HCT116 (cell line): ENCODE measurements at regions not wholly inside any gene's neighbourhood (a gene's known extent, or its start where the extent isn't known, plus 50 kb on each side); places are given as distances from the start of the nearest gene placed in this dataset.

Experiments
- ATAC-seq: fragments of 200-7000 bp; cut with Tn5 transposase; 2 replicates; pipeline ENCODE4 v1.9.1; 2020; ENCODE audit warnings: mild to moderate bottlenecking, moderate library complexity
- BruUV-seq: library from RNA; stranded (reverse); fragments of 400-500 nt; replicated peaks from 2 replicates; lab custom pipeline; 2021; lab: Mats Ljungman, UMichigan
- CTCF ChIA-PET: fragments of 300-600 bp; sonication (Branson Sonifier 250); formaldehyde crosslinking; loops from one replicate; lab custom pipeline; 2021; ENCODE audit warnings: antibody characterized with exemption; lab: Charles Lee
- POLR2A ChIA-PET: fragments of 300-600, 350-600 bp; sonication (Branson Sonifier 250); formaldehyde crosslinking; loops from one replicate; lab custom pipeline; 2021; ENCODE audit warnings: antibody characterized with exemption; lab: Charles Lee
- RAD21 ChIA-PET, 2 experiments: fragments of 300-600 bp; sonication (Branson Sonifier 250); formaldehyde crosslinking; loops; one replicate each; lab custom pipeline; 2023; ENCODE audit warnings: low total read pairs in 2 of 2; ENCODE audit not compliant: uncharacterized antibody in 2 of 2, unreplicated experiment in 2 of 2, low non-redundant PET in 1 of 2; lab: Charles Lee
- DNase-seq: peaks from one replicate; pipeline ENCODE4 v3.0.0-alpha.2; 2010; ENCODE audit warnings: low read depth, low spot score
- H2AFZ ChIP-seq: fragments of 200-600 bp; shearing (Covaris generic), sonication (generic); 2 replicates; pipeline ENCODE4 v1.6.1; 2017; ENCODE audit warnings: low read depth, mixed run types, mixed read lengths, antibody characterized with exemption, low read length; ENCODE audit not compliant: poor library complexity, severe bottlenecking
- H3K27ac ChIP-seq: 2 replicates; pipeline ENCODE4 v1.5.1; 2012; ENCODE audit warnings: low read depth, low read length
- H3K27me3 ChIP-seq: fragments of 200-600 bp; sonication (generic); 2 replicates; pipeline ENCODE4 v1.6.1; 2016; ENCODE audit warnings: mixed run types, low read length, mixed read lengths; ENCODE audit not compliant: insufficient read depth
- H3K36me3 ChIP-seq, 2 experiments: fragments of 200-500 bp in 1 of 2; fragments of 200-600 bp in 1 of 2; sonication (Bioruptor generic) in 1 of 2; sonication (generic) in 1 of 2; 2 replicates each; pipeline versions ENCODE4 v1.5.1 to v1.6.1; 2014 to 2016; ENCODE audit warnings: low read length in 2 of 2, inconsistent platforms in 1 of 2, mixed read lengths in 1 of 2, mixed run types in 1 of 2; ENCODE audit not compliant: insufficient read depth in 2 of 2, control insufficient read depth in 1 of 2
- H3K4me1 ChIP-seq, 2 experiments: fragments of 200-600 bp in 1 of 2; sonication (generic) in 1 of 2; 2 replicates each; pipeline versions ENCODE4 v1.5.1 to v1.6.1; 2012 to 2017; ENCODE audit warnings: low read length in 2 of 2, inconsistent platforms in 1 of 2, mild to moderate bottlenecking in 1 of 2, mixed read lengths in 1 of 2, mixed run types in 1 of 2, moderate library complexity in 1 of 2; ENCODE audit not compliant: insufficient read depth in 2 of 2, control insufficient read depth in 1 of 2
- H3K4me2 ChIP-seq: fragments of 200-600 bp; sonication (generic); 2 replicates; pipeline ENCODE4 v1.6.1; 2017; ENCODE audit warnings: mixed run types, low read length, mixed read lengths
- H3K4me3 ChIP-seq, 2 experiments: fragments of 200-600 bp in 1 of 2; sonication (generic) in 1 of 2; replicated peaks in 1 of 2; 2 replicates each; pipeline ENCODE4 v1.5.1; 2011 to 2016; ENCODE audit warnings: low read length in 2 of 2, control low read depth in 1 of 2, low read depth in 1 of 2, mild to moderate bottlenecking in 1 of 2, mixed read lengths in 1 of 2, mixed run types in 1 of 2
- H3K79me2 ChIP-seq: fragments of 200-600 bp; sonication (generic); 2 replicates; pipeline ENCODE4 v1.6.1; 2017; ENCODE audit warnings: mild to moderate bottlenecking, mixed run types, low read length, moderate library complexity, mixed read lengths; ENCODE audit not compliant: insufficient read depth
- H3K9ac ChIP-seq: fragments of 200-600 bp; sonication (generic); 2 replicates; pipeline ENCODE4 v1.6.1; 2016; ENCODE audit warnings: low read length, mixed read lengths
- H3K9me2 ChIP-seq: fragments of 200-600 bp; sonication (generic), shearing (Covaris generic); 2 replicates; pipeline ENCODE4 v1.6.1; 2017; ENCODE audit warnings: mixed run types, mild to moderate bottlenecking, moderate library complexity; ENCODE audit not compliant: insufficient read depth
- H3K9me3 ChIP-seq, 2 experiments: fragments of 200-500 bp in 1 of 2; fragments of 200-600 bp in 1 of 2; sonication (Bioruptor generic) in 1 of 2; sonication (generic) in 1 of 2; 2 replicates each; pipeline ENCODE4 v1.6.1; 2014 to 2017; ENCODE audit warnings: low read length in 2 of 2, mixed read lengths in 2 of 2, inconsistent platforms in 1 of 2, low read depth in 1 of 2, mild to moderate bottlenecking in 1 of 2, mixed run types in 1 of 2, moderate library complexity in 1 of 2; ENCODE audit not compliant: control insufficient read depth in 1 of 2, insufficient read depth in 1 of 2
- H4K20me1 ChIP-seq: fragments of 200-600 bp; sonication (generic), shearing (Covaris generic); 2 replicates; pipeline ENCODE4 v1.6.1; 2017; ENCODE audit warnings: mixed run types, mild to moderate bottlenecking, moderate library complexity; ENCODE audit not compliant: insufficient read depth
- ATF3 ChIP-seq: IDR thresholded peaks from 2 replicates; pipeline ENCODE4 v1.6.1; 2012
- CBX3 ChIP-seq: IDR thresholded peaks from 2 replicates; pipeline ENCODE4 v1.6.1; 2012; ENCODE audit warnings: low read depth
- CTCF ChIP-seq, 3 experiments: fragments of 200-600 bp in 1 of 3; sonication (generic) in 1 of 3; IDR thresholded peaks in 2 of 3; conservative IDR thresholded peaks in 1 of 3; 2 replicates each; pipeline ENCODE4 v1.5.1; 2012 to 2017; ENCODE audit warnings: low read depth in 2 of 3, low read length in 2 of 3, antibody characterized with exemption in 1 of 3, borderline replicate concordance in 1 of 3, control low read depth in 1 of 3, mild to moderate bottlenecking in 1 of 3, mixed read lengths in 1 of 3, mixed run types in 1 of 3, moderate library complexity in 1 of 3; ENCODE audit not compliant: insufficient read depth in 1 of 3
- EGR1 ChIP-seq: IDR thresholded peaks from 2 replicates; pipeline ENCODE4 v1.6.1; 2012; ENCODE audit warnings: low read depth
- EZH2 ChIP-seq: fragments of 200-600 bp; sonication (generic); IDR thresholded peaks from 2 replicates; pipeline ENCODE4 v1.6.1; 2017; ENCODE audit warnings: antibody characterized with exemption, mixed run types
- JUND ChIP-seq: IDR thresholded peaks from 2 replicates; pipeline ENCODE4 v1.6.1; 2012
- POLR2AphosphoS5 ChIP-seq: IDR thresholded peaks from 2 replicates; pipeline ENCODE4 v1.6.1; 2011; ENCODE audit warnings: mild to moderate bottlenecking, low read depth, low read length, moderate library complexity
- SRF ChIP-seq: IDR thresholded peaks from 2 replicates; pipeline ENCODE4 v1.6.1; 2012; ENCODE audit warnings: low read depth
- ZBTB33 ChIP-seq: IDR thresholded peaks from 2 replicates; pipeline ENCODE4 v1.6.1; 2011; ENCODE audit warnings: mild to moderate bottlenecking, low read length, moderate library complexity; ENCODE audit not compliant: insufficient replicate concordance; ENCODE audit errors: extremely low read depth
- intact Hi-C: fragments of 100-400 bp; cut with micrococcal nuclease; formaldehyde crosslinking; loops from 2 replicates; pipeline ENCODE4 v1.10.0; 2022

GRCh38 chr4:79185526-79186045 lies 140.3 kb downstream of the NAA11 start:
- H3K9me2 ChIP-seq: no peaks in the 10 kb centered on the region
- RAD21 ChIA-PET: no interaction called here
- no peak overlapping the region for H3K4me2 ChIP-seq
- no peaks in the 10 kb centered on the region for H4K20me1 ChIP-seq
- no TSS peak for BruUV-seq
- POLR2A ChIA-PET: no interaction called here
- DNase-seq (no peak), ATAC-seq (no peak)
- H3K4me1 ChIP-seq: no peaks in the 10 kb centered on the region
- no peak overlapping the region for H2AFZ ChIP-seq
- intact Hi-C loops: no loop called here
- no peaks in the 10 kb centered on the region for H3K36me3 ChIP-seq
- peaks cover 9% of the 10 kb centered on the region for H3K27me3 ChIP-seq
- no peak overlapping the region for H3K4me3 ChIP-seq
- no peaks in the 10 kb centered on the region for H3K79me2 ChIP-seq
- CTCF ChIA-PET: no interaction called here
- H3K9me3 ChIP-seq: no peaks in the 10 kb centered on the region
- no peak overlapping the region for H3K9ac ChIP-seq
- no peak overlapping the region for H3K27ac ChIP-seq
- TF ChIP-seq JUND (no peak), POLR2AphosphoS5 (no peak)

GRCh38 chr4:79184476-79184875 lies 141.4 kb downstream of the NAA11 start:
- no peak overlapping the region for H3K27ac ChIP-seq
- CTCF ChIA-PET: no interaction called here
- no peaks in the 10 kb centered on the region for H3K36me3 ChIP-seq
- no peak overlapping the region for H2AFZ ChIP-seq
- H3K9me2 ChIP-seq: no peaks in the 10 kb centered on the region
- BruUV-seq: no TSS peak
- H3K79me2 ChIP-seq: no peaks in the 10 kb centered on the region
- peaks cover 9% of the 10 kb centered on the region for H3K27me3 ChIP-seq
- intact Hi-C loops: no loop called here
- ATAC-seq (no peak), DNase-seq (no peak)
- no peak overlapping the region for H3K9ac ChIP-seq
- no peaks in the 10 kb centered on the region for H3K9me3 ChIP-seq
- POLR2A ChIA-PET: no interaction called here
- no peak overlapping the region for H3K4me3 ChIP-seq
- TF ChIP-seq SRF (no peak), JUND (no peak), CBX3 (no peak), EZH2 (no peak), EGR1 (no peak), ATF3 (no peak), ZBTB33 (no peak), CTCF (IDR thresholded peaks at IDR 0.05 in 2 of 3, conservative IDR thresholded peaks at IDR 0.05 in 1 of 3; ENCODE audit: borderline replicate concordance in 1 of 3, insufficient read depth in 1 of 3, low read depth in 2 of 3, low read length in 2 of 3) (no peak)
- TF ChIP-seq, all 23 proteins: peak for 0
- Histone ChIP-seq H3K4me1 (no peaks in the 10 kb centered on the region), H4K20me1 (no peaks in the 10 kb centered on the region), H3K4me2 (no peak overlapping the region)
- RAD21 ChIA-PET: no interaction called here
